Retinal pigment epithelial cell (primary cell): ENCODE measurements at regions not wholly inside any gene's neighbourhood (a gene's known extent, or its start where the extent isn't known, plus 50 kb on each side); places are given as distances from the start of the nearest gene placed in this dataset.

Experiments
- DNase-seq: peaks from one replicate; pipeline ENCODE4 v3.0.0-alpha.2; 2010; ENCODE audit warnings: low read depth
- H3K4me3 ChIP-seq: 2 replicates; pipeline ENCODE4 v1.5.1; 2011; ENCODE audit warnings: mild to moderate bottlenecking, low read length, control low read depth, moderate library complexity
- TF ChIP-seq, protein P1 (sequence below): conservative IDR thresholded peaks from 2 replicates; pipeline ENCODE4 v1.5.1; 2011; ENCODE audit warnings: low read depth, low read length, control low read depth, inconsistent platforms

DNA sequence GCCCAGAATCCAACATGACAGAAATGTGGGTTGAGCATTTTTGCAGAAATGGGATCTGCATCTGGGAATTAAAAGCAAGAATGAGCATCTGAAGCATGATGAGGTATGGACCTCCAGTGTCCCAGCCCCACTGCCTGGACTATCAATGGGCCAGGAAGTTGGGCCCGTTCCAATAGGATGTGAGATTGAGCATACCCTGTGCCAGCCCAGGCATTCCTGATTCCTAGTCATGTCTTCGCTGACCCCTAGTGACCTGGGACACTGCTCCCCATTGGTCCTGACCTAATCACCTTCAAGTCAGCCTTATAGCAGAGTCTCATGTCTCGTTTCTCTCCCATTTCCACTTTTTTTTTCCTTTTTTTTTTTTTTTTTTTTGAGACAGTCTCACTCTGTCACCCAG lies 197.4 kb upstream of the IRX2 start:
- TF ChIP-seq, protein P1, sequence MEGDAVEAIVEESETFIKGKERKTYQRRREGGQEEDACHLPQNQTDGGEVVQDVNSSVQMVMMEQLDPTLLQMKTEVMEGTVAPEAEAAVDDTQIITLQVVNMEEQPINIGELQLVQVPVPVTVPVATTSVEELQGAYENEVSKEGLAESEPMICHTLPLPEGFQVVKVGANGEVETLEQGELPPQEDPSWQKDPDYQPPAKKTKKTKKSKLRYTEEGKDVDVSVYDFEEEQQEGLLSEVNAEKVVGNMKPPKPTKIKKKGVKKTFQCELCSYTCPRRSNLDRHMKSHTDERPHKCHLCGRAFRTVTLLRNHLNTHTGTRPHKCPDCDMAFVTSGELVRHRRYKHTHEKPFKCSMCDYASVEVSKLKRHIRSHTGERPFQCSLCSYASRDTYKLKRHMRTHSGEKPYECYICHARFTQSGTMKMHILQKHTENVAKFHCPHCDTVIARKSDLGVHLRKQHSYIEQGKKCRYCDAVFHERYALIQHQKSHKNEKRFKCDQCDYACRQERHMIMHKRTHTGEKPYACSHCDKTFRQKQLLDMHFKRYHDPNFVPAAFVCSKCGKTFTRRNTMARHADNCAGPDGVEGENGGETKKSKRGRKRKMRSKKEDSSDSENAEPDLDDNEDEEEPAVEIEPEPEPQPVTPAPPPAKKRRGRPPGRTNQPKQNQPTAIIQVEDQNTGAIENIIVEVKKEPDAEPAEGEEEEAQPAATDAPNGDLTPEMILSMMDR = no peak
- DNase-seq = no peak
- H3K4me3 ChIP-seq = no peak overlapping the region

DNA sequence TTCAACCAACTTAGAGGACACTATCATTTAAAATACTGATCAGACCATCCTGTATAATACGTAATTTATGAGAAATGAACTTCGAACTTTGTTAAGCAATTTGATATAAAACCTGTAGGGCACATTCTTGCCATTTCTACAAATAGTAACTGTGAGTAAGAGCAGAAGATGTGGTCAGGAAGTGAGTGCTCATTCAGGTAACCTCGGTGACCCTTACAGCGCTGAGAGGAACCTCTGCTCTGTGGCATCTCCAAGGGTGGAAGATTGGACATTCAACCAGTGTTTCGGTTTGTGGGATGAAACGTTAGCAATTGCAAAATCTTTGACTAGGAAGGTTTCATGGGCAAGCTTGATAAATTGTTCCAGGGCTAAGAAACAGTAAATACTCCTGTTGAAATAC lies 194.8 kb upstream of the IRX2 start:
- no peak for DNase-seq
- TF ChIP-seq, protein P1 = no peak
- H3K4me3 ChIP-seq = no peak overlapping the region

DNA sequence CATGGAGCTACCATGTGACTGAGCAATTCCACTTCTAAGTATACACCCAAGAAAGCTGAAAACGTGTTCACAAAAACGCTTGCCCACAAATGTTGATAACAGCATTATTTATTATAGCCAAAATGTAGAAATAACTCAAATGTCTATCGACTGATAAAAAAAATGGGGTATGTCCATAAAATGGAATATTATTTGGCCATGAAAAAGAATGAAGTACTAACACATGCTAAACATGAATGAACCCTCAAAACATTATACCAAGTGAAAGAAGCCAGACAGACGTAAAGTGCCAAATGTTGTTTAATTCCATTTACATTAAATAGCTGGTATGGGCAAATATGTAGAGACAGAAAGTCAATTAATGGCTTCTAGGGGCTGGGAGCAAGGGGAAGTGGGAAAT lies 184.9 kb upstream of the IRX2 start:
- TF ChIP-seq, protein P1 = no peak
- H3K4me3 ChIP-seq = no peak overlapping the region
- DNase-seq = no peak

DNA sequence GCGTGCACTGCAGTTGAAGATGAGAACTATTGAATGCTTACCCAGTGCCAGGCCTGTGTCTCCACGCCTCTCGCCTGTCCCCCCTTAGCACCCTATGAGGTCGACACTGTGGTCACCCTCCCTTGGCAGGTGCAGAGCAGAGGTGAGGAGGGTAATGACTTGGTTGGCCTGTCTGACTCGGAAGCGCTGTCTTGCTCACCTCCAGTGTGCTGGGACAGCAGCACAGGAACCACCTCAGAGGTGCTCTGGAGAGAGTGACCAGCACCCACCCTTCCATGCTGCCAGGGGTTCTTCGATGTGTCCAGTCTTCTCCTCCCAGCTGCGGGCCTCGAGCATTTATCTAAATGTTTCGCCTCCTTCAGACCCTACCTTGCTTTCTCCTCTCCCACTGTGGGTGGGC lies 178.3 kb upstream of the IRX2 start:
- TF ChIP-seq, protein P1 = no peak
- DNase-seq = no peak

DNA sequence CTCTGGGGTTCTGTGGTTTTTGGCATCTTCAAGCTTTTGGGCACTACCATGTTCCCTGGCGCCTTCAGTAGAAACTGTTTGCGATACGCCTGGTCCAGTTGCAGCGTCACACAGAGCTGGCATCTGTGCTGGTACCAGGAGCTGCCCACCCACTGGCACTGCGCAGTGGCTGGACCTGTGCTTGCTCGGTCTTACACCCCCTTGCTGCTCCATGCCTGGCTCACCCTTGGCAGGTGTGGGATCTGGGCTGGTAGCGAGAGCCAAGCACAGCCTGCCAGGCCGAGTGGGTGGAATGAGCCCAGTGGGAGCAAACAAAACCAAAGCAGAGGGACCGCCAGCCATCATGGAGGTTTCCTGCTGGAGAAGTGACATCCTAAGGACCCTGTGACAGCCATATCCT lies 170.2 kb upstream of the IRX2 start:
- no peak overlapping the region for H3K4me3 ChIP-seq
- DNase-seq = no peak
- TF ChIP-seq, protein P1 = no peak

More for the DNA sequence above, 178.3 kb upstream of the IRX2 start:
- no peak overlapping the region for H3K4me3 ChIP-seq

DNA sequence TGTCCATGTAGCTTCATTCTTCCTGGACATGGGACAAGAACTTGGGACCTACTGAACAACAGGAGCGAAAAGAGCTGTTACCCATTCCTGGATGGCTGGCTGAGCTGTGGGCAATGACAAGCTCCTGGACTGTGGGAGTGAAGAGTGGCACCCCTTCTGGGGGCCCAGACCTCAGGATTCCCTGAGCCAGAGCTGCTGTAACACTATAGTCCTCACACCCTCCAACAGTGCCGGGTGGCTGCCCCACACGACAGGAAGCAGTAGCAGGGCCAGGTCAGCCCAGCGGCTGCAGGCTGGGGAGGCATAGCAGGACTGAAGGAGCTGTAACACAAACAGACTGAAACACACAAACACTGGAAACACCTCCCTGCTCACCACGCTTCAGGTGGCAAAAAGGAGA lies 169.7 kb upstream of the IRX2 start:
- DNase-seq = no peak
- TF ChIP-seq, protein P1 = no peak
- H3K4me3 ChIP-seq = no peak overlapping the region

DNA sequence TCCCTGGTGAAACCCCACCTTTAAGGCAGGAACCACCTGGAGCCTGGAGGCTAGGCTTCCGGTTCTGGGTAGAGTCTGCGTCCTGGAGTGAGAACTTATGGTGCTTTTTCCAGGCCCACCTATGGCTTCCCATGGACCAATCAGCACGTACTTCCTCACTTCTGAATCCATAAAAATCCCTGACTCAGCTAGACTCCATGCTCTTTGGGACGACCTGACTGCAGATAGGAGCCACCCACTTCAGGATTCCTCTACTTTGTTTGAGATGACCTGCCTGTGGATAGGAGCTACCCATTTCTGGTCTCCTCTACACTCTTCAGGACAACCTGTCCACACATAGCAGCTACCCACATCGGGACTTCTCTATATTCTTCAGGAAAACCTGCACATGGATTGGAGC lies 168.8 kb upstream of the IRX2 start:
- H3K4me3 ChIP-seq = no peak overlapping the region
- DNase-seq = no peak
- TF ChIP-seq, protein P1 = no peak
